GM18858 (cell line): ENCODE measurements at regions not wholly inside any gene's neighbourhood (a gene's known extent, or its start where the extent isn't known, plus 50 kb on each side); places are given as distances from the start of the nearest gene placed in this dataset.
"Not testable (repeated sequence)": the region's sequence is repeated elsewhere in the genome, so short reads cannot be mapped to it uniquely, and the experiment has no call there.

Experiments
- ATAC-seq: cut with Tn5 transposase; IDR thresholded peaks from one replicate; pipeline ENCODE4 v1.9.1; 2021; ENCODE audit not compliant: unreplicated experiment

- ATAC-seq = not testable (repeated sequence)
Observed at GRCh38 chr2:242097278-242097677, 227.7 kb downstream of the RTP5 start.

GRCh38 chr2:242098034-242098433 lies 228.5 kb downstream of the RTP5 start:
- no peak for ATAC-seq

GRCh38 chr2:242098445-242099128 lies 229.1 kb downstream of the RTP5 start:
- ATAC-seq = peak; percentile 46

- not testable (repeated sequence) for ATAC-seq
Observed at GRCh38 chr2:242103093-242103492, 233.6 kb downstream of the RTP5 start.

- ATAC-seq = not testable (repeated sequence)
Observed at GRCh38 chr2:242104202-242104956, 234.8 kb downstream of the RTP5 start.

GRCh38 chr2:242107065-242107464 lies 237.5 kb downstream of the RTP5 start:
- ATAC-seq = not testable (repeated sequence)

- not testable (repeated sequence) for ATAC-seq
Observed at GRCh38 chr2:242108797-242109500, 239.4 kb downstream of the RTP5 start.

- not testable (repeated sequence) for ATAC-seq
Observed at GRCh38 chr2:242109819-242110218, 240.3 kb downstream of the RTP5 start.

- ATAC-seq = not testable (repeated sequence)
Observed at GRCh38 chr2:242111954-242112353, 242.4 kb downstream of the RTP5 start.

GRCh38 chr2:242113492-242113891 lies 244.0 kb downstream of the RTP5 start:
- ATAC-seq = not testable (repeated sequence)

- not testable (repeated sequence) for ATAC-seq
Observed at GRCh38 chr2:242116676-242117075, 247.1 kb downstream of the RTP5 start.

- not testable (repeated sequence) for ATAC-seq
Observed at GRCh38 chr2:242117305-242117704, 247.8 kb downstream of the RTP5 start.

- ATAC-seq = not testable (repeated sequence)
Observed at GRCh38 chr2:242119682-242120081, 250.2 kb downstream of the RTP5 start.

GRCh38 chr2:242130682-242131081 lies 261.2 kb downstream of the RTP5 start:
- not testable (repeated sequence) for ATAC-seq

- not testable (repeated sequence) for ATAC-seq
Observed at GRCh38 chr2:242159921-242160320, 290.4 kb downstream of the RTP5 start.

- not testable (repeated sequence) for ATAC-seq
Observed at GRCh38 chr2:242165115-242165514, 295.6 kb downstream of the RTP5 start.

GRCh38 chr2:242171290-242171689 lies 301.8 kb downstream of the RTP5 start:
- ATAC-seq = not testable (repeated sequence)
